Breast epithelium (tissue), 4 donors: ENCODE measurements at regions not wholly inside any gene's neighbourhood (a gene's known extent, or its start where the extent isn't known, plus 50 kb on each side); places are given as distances from the start of the nearest gene placed in this dataset.

Source experiments
- DNase-seq, 2 donors: peaks; one replicate each; pipeline ENCODE4 v3.0.0-alpha.2; 2019; ENCODE audit warnings: low spot score in 2 of 2
- H3K27ac ChIP-seq, 2 donors: fragments of 200-600 bp; sonication (generic) in 1 of 2; one replicate each; pipeline ENCODE4 v1.5.1; 2016 to 2019; ENCODE audit warnings: mild to moderate bottlenecking in 1 of 2
- H3K27me3 ChIP-seq, 2 donors: fragments of 200-600 bp; sonication (generic) in 1 of 2; one replicate each; pipeline versions ENCODE4 v1.5.1 to v1.6.0; 2017 to 2019; ENCODE audit warnings: control low read depth in 1 of 2, mild to moderate bottlenecking in 1 of 2
- H3K36me3 ChIP-seq: fragments of 200-600 bp; one replicate; pipeline ENCODE4 v1.5.1; 2019
- H3K4me1 ChIP-seq, 2 donors: fragments of 200-600 bp; sonication (generic); one replicate each; pipeline ENCODE4 v1.5.1; 2016 to 2019; ENCODE audit warnings: control low read depth in 1 of 2
- H3K4me3 ChIP-seq, 3 donors: fragments of 200-600 bp; sonication (generic); 1 replicate in 2 of 3; 2 replicates in 1 of 3; pipeline ENCODE4 v1.5.1; 2016 to 2019; ENCODE audit warnings: mild to moderate bottlenecking in 3 of 3, moderate library complexity in 2 of 3
- H3K9me3 ChIP-seq, 2 donors: fragments of 200-600 bp; sonication (generic) in 1 of 2; one replicate each; pipeline ENCODE4 v1.5.1; 2016 to 2019; ENCODE audit warnings: control low read depth in 1 of 2
- POLR2A ChIP-seq: fragments of 450-650 bp; IDR thresholded peaks from one replicate; pipeline ENCODE4 v1.6.1; 2016; ENCODE audit warnings: antibody characterized with exemption, mild to moderate bottlenecking, moderate library complexity
- POLR2AphosphoS5 ChIP-seq, 3 donors: sonication (generic); formaldehyde crosslinking; IDR thresholded peaks; one replicate each; pipeline ENCODE4 v1.6.1; 2017; ENCODE audit warnings: antibody characterized with exemption in 3 of 3
- intact Hi-C: fragments of 100-400 bp; cut with DNase I; formaldehyde crosslinking; loops from one replicate; pipeline ENCODE4 v1.15.1; 2023; ENCODE audit warnings: low total_unique reads
- TF ChIP-seq, protein P1 (sequence below), 3 donors: fragments of 450-650 bp; IDR thresholded peaks; one replicate each; pipeline ENCODE4 v1.5.1; 2016 to 2017; ENCODE audit warnings: antibody characterized with exemption in 3 of 3, mild to moderate bottlenecking in 3 of 3, moderate library complexity in 3 of 3

DNA sequence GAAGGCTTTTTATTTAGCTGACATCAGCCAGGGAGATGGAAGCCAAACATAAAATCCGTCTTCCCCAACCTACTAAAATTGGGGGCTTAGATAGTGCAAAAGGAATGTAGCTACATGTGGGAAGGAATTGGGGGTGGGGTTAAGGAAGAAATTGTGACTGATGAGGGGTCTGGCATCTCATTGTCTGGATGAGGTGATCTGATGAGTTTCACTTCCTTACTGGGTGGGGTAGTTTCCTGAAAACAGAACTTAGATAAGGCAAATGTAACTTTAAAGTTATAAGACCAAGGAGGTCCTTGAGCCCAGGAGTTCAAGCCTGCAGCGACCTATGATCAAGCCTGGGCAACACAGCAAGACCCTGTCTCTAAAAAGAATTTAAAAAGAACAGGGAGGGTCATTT is 105.5 kb upstream of the NEIL3 start:
- TF ChIP-seq, protein P1, sequence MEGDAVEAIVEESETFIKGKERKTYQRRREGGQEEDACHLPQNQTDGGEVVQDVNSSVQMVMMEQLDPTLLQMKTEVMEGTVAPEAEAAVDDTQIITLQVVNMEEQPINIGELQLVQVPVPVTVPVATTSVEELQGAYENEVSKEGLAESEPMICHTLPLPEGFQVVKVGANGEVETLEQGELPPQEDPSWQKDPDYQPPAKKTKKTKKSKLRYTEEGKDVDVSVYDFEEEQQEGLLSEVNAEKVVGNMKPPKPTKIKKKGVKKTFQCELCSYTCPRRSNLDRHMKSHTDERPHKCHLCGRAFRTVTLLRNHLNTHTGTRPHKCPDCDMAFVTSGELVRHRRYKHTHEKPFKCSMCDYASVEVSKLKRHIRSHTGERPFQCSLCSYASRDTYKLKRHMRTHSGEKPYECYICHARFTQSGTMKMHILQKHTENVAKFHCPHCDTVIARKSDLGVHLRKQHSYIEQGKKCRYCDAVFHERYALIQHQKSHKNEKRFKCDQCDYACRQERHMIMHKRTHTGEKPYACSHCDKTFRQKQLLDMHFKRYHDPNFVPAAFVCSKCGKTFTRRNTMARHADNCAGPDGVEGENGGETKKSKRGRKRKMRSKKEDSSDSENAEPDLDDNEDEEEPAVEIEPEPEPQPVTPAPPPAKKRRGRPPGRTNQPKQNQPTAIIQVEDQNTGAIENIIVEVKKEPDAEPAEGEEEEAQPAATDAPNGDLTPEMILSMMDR (IDR thresholded peaks at IDR 0.05) = no peak
- TF ChIP-seq POLR2A (no peak), POLR2AphosphoS5 (IDR thresholded peaks at IDR 0.05) (no peak)
- no peaks in the 10 kb centered on the region for H3K36me3 ChIP-seq
- no peak overlapping the region for H3K27ac ChIP-seq
- no peak overlapping the region for H3K4me3 ChIP-seq
- intact Hi-C loops = no loop called here
- H3K27me3 ChIP-seq = no peaks in the 10 kb centered on the region
- no peaks in the 10 kb centered on the region for H3K4me1 ChIP-seq
- H3K9me3 ChIP-seq = peaks cover 0 to 6% of the 10 kb centered on the region in 2 donors
- no peak for DNase-seq

DNA sequence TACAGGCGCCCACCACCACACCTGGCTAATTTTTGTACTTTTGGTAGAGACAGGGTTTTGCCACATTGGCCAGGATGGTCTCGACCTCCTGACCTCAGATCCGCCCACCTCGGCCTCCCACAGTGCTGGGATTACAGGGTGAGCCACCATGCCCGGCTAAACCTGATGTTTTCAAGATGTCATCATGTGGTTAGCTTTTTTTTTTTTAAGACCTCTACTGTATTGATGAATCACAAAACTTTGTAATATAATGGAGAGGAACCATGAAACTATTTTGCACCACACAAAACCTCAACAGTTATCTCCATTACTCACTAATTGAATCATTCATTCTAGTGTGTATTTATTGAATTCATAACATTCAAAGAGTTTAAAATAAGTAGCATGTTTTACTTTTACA is 94.7 kb upstream of the NEIL3 start:
- no peaks in the 10 kb centered on the region for H3K36me3 ChIP-seq
- no peaks in the 10 kb centered on the region for H3K4me1 ChIP-seq
- TF ChIP-seq POLR2AphosphoS5 (IDR thresholded peaks at IDR 0.05) (no peak), POLR2A (no peak)
- TF ChIP-seq, protein P1 (IDR thresholded peaks at IDR 0.05) = no peak
- H3K9me3 ChIP-seq = no peaks in the 10 kb centered on the region
- no peaks in the 10 kb centered on the region for H3K27me3 ChIP-seq
- intact Hi-C loops = no loop called here
- no peak overlapping the region for H3K27ac ChIP-seq
- no peak for DNase-seq
- no peak overlapping the region for H3K4me3 ChIP-seq

DNA sequence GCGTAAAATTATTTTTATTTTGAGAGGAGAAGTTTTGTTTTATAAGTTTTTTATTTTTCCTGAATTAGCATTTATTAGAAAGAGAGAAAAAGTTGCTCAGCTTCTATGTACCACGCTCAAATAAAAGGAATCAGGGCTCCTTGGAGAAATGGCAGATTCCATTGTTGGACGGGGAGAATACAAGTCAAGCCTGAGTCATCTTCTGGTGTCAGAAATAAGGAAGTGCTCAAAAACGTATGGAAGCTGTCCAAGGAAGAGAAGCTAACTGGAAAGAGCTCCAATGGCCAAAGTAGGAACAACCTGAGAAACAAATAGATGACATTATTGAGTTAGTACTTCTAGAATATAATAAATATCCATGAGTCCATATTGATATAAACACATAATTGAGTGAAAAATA is 89.3 kb upstream of the NEIL3 start:
- intact Hi-C loops = no loop called here
- Histone ChIP-seq H3K4me3 (no peak overlapping the region), H3K27ac (no peak overlapping the region), H3K9me3 (no peaks in the 10 kb centered on the region), H3K36me3 (no peaks in the 10 kb centered on the region), H3K4me1 (no peaks in the 10 kb centered on the region), H3K27me3 (no peaks in the 10 kb centered on the region)
- DNase-seq = no peak
- TF ChIP-seq POLR2A (no peak), POLR2AphosphoS5 (IDR thresholded peaks at IDR 0.05) (no peak)
- TF ChIP-seq, protein P1 (IDR thresholded peaks at IDR 0.05) = no peak

DNA sequence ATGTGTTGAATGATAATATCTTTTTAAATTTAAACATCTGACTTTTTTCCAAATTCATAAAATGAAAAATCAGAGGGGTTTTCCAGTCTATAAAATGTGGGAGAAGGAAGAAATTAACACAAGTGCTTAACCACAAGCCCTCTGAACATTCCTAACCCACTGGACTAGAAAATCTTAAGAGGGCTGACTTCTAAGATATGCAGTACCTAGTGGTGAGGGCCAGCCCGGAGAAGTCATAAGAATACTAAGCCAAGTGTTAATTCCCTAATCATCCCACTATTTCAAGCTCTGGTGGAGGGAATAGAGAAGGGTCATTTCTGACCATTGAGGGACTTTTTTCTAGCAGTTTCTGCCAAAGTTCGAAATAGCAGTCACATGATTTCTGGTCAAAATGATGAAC is 86.9 kb upstream of the NEIL3 start:
- intact Hi-C loops = no loop called here
- DNase-seq = no peak
- H3K9me3 ChIP-seq = no peaks in the 10 kb centered on the region
- TF ChIP-seq POLR2A (no peak), POLR2AphosphoS5 (IDR thresholded peaks at IDR 0.05) (no peak)
- TF ChIP-seq, protein P1 (IDR thresholded peaks at IDR 0.05) = no peak
- H3K27me3 ChIP-seq = no peaks in the 10 kb centered on the region
- no peaks in the 10 kb centered on the region for H3K4me1 ChIP-seq
- no peaks in the 10 kb centered on the region for H3K36me3 ChIP-seq
- H3K4me3 ChIP-seq = no peak overlapping the region
- no peak overlapping the region for H3K27ac ChIP-seq

DNA sequence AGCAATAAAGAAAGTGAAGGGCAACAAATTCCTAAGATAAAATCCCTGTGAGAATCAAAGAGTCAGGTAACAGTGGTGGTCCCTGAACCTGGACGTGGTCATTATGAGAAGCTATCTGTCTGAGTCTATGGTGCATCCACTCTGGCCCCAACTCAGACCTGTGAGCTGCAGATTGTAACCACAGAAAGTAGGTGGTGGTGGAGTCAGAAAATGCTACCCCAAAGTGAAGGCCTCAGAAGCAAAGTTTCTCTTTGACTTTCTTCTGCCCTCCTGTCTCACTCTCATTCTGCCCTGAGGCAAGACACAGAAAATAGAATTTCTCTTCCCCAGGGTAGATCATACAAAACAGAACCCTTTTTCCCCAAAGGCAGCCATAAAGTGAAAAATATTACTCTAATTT is 84.1 kb upstream of the NEIL3 start:
- no peaks in the 10 kb centered on the region for H3K27me3 ChIP-seq

More for the DNA sequence above, 84.1 kb upstream of the NEIL3 start:
- intact Hi-C loops = no loop called here
- Histone ChIP-seq H3K9me3 (no peaks in the 10 kb centered on the region), H3K4me1 (no peaks in the 10 kb centered on the region), H3K36me3 (no peaks in the 10 kb centered on the region), H3K4me3 (no peak overlapping the region), H3K27ac (no peak overlapping the region)
- no peak for TF ChIP-seq POLR2AphosphoS5 (IDR thresholded peaks at IDR 0.05)
- TF ChIP-seq, protein P1 (IDR thresholded peaks at IDR 0.05) = no peak
- no peak for TF ChIP-seq POLR2A
- DNase-seq = no peak
